B cell (primary cell): ENCODE measurements at regions not wholly inside any gene's neighbourhood (a gene's known extent, or its start where the extent isn't known, plus 50 kb on each side); places are given as distances from the start of the nearest gene placed in this dataset.

Experiments used
- EZH2 ChIP-seq: IDR thresholded peaks from 2 replicates; pipeline ENCODE4 v1.6.1; 2012; ENCODE audit warnings: borderline replicate concordance, low read depth, mild to moderate bottlenecking, moderate library complexity, low read length; ENCODE audit not compliant: insufficient read depth, poor library complexity, severe bottlenecking
- TF ChIP-seq, protein P1 (sequence below): fragments of 200-600 bp; IDR thresholded peaks from one replicate; pipeline ENCODE4 v1.8.0; 2022; ENCODE audit warnings: antibody characterized with exemption, mild to moderate bottlenecking

DNA sequence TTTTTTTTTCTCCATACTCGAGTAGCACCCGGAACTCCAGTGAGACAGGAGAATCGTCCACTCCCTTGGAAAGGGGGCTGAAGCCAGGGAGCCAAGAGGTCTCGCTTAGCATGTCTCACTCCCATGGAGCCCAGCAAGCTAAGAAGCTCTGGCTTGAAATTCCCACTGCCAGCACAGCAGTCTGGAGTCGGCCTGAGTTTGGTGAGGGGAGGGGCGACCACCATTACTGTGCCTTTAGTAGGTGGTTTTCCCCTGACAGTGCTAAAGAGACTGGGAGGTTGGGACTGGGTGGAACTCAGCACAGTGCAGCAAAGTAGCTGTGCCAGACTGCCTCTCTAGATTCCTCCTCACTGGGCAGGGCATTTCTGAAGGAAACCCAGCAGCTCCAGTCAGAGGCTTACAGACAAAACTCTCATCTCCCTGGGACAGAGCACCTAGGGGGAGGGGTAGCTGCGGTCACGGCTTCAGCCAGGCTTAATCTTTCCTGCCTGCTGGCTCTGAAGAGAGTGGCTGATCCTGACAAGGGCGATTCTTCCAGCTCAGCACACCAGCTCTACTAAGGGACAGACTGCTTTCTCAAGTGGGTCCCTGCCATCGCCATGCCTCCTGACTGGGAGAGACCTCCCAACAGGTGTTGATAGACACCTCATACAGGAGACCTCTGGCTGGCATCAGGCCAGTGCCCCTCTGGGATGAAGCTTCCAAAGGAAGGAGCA is 414.5 kb upstream of the ZNF608 start:
- TF ChIP-seq, protein P1, sequence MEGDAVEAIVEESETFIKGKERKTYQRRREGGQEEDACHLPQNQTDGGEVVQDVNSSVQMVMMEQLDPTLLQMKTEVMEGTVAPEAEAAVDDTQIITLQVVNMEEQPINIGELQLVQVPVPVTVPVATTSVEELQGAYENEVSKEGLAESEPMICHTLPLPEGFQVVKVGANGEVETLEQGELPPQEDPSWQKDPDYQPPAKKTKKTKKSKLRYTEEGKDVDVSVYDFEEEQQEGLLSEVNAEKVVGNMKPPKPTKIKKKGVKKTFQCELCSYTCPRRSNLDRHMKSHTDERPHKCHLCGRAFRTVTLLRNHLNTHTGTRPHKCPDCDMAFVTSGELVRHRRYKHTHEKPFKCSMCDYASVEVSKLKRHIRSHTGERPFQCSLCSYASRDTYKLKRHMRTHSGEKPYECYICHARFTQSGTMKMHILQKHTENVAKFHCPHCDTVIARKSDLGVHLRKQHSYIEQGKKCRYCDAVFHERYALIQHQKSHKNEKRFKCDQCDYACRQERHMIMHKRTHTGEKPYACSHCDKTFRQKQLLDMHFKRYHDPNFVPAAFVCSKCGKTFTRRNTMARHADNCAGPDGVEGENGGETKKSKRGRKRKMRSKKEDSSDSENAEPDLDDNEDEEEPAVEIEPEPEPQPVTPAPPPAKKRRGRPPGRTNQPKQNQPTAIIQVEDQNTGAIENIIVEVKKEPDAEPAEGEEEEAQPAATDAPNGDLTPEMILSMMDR = no peak
- TF ChIP-seq EZH2 = no peak
